Omental fat pad (tissue), 3 donors: ENCODE measurements at regions not wholly inside any gene's neighbourhood (a gene's known extent, or its start where the extent isn't known, plus 50 kb on each side); places are given as distances from the start of the nearest gene placed in this dataset.
A peak's percentile ranks its signal among the peaks of the same experiment; 100 is the strongest.

ENCODE experiments used
- ATAC-seq: fragments of 150-250 bp; one replicate; pipeline ENCODE4 v1.9.1; 2016; ENCODE audit warnings: mild to moderate bottlenecking, moderate library complexity; ENCODE audit not compliant: low FRiP score
- DNase-seq: peaks from one replicate; pipeline ENCODE4 v3.0.0-alpha.2; 2019; ENCODE audit warnings: low spot score
- TF ChIP-seq, protein P1 (sequence below), 3 donors: fragments of 450-650 bp; IDR thresholded peaks; one replicate each; pipeline ENCODE4 v1.5.1; 2016 to 2017; ENCODE audit warnings: antibody characterized with exemption in 3 of 3, mild to moderate bottlenecking in 3 of 3, moderate library complexity in 2 of 3

DNA sequence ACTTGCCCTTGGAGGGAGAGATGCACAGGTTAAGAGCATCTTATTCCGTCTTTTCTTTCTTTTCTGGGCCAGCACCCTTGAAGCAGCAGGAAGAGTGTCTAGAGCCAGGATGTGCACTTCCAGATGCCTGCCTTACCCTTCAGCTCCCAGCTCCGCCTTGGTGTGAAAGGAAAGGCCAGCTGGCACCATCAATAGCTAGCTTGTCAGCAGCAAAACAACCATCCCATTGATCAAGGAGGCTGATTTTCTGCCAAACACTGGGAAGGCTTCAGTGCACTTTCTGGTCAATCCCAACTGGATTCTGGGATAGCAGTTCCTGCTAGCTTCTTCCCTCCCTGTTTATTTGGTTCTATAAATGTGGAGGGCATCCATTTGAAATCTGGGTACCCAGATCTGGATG lies 110.9 kb upstream of the GALNT15 start:
- TF ChIP-seq, protein P1, sequence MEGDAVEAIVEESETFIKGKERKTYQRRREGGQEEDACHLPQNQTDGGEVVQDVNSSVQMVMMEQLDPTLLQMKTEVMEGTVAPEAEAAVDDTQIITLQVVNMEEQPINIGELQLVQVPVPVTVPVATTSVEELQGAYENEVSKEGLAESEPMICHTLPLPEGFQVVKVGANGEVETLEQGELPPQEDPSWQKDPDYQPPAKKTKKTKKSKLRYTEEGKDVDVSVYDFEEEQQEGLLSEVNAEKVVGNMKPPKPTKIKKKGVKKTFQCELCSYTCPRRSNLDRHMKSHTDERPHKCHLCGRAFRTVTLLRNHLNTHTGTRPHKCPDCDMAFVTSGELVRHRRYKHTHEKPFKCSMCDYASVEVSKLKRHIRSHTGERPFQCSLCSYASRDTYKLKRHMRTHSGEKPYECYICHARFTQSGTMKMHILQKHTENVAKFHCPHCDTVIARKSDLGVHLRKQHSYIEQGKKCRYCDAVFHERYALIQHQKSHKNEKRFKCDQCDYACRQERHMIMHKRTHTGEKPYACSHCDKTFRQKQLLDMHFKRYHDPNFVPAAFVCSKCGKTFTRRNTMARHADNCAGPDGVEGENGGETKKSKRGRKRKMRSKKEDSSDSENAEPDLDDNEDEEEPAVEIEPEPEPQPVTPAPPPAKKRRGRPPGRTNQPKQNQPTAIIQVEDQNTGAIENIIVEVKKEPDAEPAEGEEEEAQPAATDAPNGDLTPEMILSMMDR (IDR thresholded peaks at IDR 0.05), result no peak
- ATAC-seq (no peak), DNase-seq (no peak)

DNA sequence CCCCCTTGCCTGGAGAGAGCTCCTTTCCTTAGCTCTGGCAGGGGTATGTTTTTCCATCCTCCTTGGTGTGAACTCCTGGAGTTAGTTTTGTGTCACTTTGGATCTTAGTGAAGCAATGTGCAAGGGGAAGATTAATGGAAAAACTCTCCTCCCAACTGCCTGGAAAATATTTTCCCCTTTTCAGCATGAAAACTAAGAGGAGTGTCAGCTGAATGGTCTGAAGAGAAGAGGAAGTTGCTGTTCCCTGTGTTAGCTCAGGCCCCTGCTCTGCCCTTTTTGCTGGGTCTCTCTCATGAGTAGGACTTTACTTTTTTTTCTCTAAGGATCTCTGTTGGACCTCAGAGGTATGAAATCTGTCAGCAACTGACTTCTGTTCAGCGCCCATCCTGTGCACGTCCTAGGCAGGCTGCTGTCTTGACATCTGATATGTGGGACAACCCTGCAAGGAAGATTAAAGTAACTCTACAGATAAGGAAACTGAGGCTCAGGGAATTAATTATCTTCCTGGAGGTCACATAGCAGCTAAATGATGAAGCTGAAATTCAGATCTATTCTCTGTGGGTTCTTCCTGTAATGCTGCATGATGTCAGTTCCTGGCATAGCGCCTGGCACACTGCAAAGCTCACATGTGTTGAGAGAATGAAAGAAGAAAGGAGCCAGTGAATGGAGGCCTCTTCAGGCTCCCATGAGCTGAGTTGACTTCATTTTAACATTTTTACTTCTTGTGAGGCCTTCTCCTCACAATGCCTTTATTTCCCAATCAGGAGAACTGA lies 109.7 kb upstream of the GALNT15 start:
- peak; percentile 71 for DNase-seq
- TF ChIP-seq, protein P1 (IDR thresholded peaks at IDR 0.05), result no peak
- no peak for ATAC-seq

DNA sequence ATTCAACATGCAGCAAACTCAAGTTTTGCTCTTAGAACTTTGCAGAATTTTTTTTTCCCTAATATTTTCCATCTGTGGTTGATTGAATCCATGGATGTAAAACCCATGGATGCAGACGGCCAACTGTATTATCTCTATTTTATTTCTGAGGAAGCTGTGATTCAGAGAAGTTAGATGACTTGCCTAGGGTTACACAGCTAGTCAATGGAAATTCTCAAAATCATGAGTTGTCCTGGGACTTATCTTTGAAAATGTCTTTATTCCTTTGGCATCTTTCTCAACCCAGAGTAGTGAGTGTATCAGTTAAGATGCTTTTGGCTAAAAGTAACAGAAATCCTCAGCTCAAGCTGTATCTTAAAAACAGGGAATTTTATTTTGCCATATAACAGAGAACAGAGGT lies 107.9 kb upstream of the GALNT15 start:
- no peak for DNase-seq
- TF ChIP-seq, protein P1 (IDR thresholded peaks at IDR 0.05), result no peak
- no peak for ATAC-seq

DNA sequence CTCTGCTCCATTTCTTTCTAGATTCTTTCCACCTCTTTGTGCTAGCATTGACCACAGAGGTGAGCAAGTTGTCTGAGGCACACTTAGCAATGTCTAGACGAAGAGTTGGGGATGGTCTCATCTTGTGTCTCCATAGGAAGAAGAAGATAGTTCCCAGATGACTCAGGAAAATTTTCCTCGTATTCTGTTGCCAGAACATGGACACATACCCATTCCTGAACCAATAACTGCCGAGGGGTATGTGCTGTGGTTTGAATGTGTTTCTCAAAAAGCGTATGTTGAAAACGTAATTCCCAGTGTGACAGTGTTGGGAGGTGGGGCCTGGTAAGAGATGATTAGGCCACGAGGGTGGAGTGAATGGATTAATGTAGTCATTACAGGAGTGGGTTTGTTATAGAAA lies 107.5 kb upstream of the GALNT15 start:
- ATAC-seq (no peak), DNase-seq (no peak)
- TF ChIP-seq, protein P1 (IDR thresholded peaks at IDR 0.05), result no peak

DNA sequence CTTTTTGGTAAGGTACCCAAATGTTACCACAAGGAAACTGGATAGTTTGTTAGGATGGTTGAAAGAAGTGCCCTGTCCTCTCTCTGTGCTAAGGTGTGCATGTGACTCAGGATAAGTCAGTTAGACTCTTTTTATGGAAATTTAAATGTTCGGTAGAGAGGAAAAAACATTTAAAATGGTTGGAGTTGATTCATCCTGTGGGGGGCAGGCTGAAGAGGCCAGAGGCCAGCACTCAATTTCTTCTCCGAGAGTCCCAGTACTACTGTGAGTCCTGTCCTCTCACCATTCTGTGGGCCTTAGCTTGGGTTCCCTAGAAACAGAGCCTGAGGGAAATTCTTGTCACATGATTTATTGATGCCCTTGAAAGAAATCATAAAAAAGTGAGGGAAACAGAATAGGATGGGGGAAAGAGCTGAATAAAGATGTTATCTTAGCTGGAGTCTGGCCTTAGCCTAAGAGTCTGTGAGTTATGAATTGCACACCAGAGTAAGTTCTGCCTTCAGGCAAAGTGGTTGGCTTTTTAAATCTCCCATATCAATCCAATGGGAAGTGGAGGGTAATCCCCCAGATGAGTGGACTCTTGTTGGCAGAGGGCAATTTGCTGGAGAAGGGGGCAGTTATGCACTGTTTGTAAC lies 106.5 kb upstream of the GALNT15 start:
- TF ChIP-seq, protein P1 (IDR thresholded peaks at IDR 0.05), result no peak
- ATAC-seq (no peak), DNase-seq (no peak)

DNA sequence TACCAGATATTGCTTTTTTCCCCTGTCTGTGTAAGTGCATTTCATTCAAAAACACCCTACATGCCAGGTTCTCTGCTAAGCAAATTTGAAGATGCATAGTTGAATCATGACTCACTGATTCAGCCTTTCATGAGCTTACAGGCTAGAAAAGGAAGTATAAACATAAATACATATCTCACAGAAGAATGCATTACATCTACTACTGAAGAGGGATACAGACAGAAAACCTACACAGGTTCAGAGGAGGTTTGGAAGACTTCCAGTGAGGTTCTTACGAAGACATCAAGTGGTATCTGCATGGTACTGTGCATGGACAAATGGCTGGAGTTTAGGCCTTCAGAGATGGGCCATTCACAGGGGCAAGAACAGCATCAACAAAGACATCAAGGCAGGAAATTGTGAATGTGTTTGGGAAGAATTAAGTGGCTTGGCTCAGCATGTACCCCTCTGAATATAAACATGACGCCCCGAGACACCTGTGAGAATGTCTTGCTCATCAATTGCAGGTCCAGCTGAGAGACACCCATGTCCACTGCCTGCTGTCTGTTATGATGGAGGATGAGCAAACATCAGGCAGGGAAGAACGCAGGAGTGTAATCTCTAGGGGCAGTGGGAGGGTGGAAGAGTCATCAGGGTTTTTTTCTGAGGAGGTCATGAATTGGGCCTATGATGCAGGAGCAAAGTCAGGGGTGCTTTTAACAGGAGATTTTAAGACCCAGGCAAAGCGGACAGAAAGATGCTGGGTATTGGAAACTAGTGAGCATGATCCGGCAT lies 105.1 kb upstream of the GALNT15 start:
- ATAC-seq (peak; percentile 76), DNase-seq (no peak)
- TF ChIP-seq, protein P1 (IDR thresholded peaks at IDR 0.05), result no peak
